HCT116 (cell line): ENCODE measurements at regions not wholly inside any gene's neighbourhood (a gene's known extent, or its start where the extent isn't known, plus 50 kb on each side); places are given as distances from the start of the nearest gene placed in this dataset.

Experiments used
- ATAC-seq: fragments of 200-7000 bp; cut with Tn5 transposase; 2 replicates; pipeline ENCODE4 v1.9.1; 2020; ENCODE audit warnings: mild to moderate bottlenecking, moderate library complexity
- BruUV-seq: library from RNA; stranded (reverse); fragments of 400-500 nt; replicated peaks from 2 replicates; lab custom pipeline; 2021; lab: Mats Ljungman, UMichigan
- CTCF ChIA-PET: fragments of 300-600 bp; sonication (Branson Sonifier 250); formaldehyde crosslinking; loops from one replicate; lab custom pipeline; 2021; ENCODE audit warnings: antibody characterized with exemption; lab: Charles Lee
- POLR2A ChIA-PET: fragments of 300-600, 350-600 bp; sonication (Branson Sonifier 250); formaldehyde crosslinking; loops from one replicate; lab custom pipeline; 2021; ENCODE audit warnings: antibody characterized with exemption; lab: Charles Lee
- RAD21 ChIA-PET, 2 experiments: fragments of 300-600 bp; sonication (Branson Sonifier 250); formaldehyde crosslinking; loops; one replicate each; lab custom pipeline; 2023; ENCODE audit warnings: low total read pairs in 2 of 2; ENCODE audit not compliant: uncharacterized antibody in 2 of 2, unreplicated experiment in 2 of 2, low non-redundant PET in 1 of 2; lab: Charles Lee
- DNase-seq: peaks from one replicate; pipeline ENCODE4 v3.0.0-alpha.2; 2010; ENCODE audit warnings: low read depth, low spot score
- H2AFZ ChIP-seq: fragments of 200-600 bp; shearing (Covaris generic), sonication (generic); 2 replicates; pipeline ENCODE4 v1.6.1; 2017; ENCODE audit warnings: low read depth, mixed run types, mixed read lengths, antibody characterized with exemption, low read length; ENCODE audit not compliant: poor library complexity, severe bottlenecking
- H3K27ac ChIP-seq: 2 replicates; pipeline ENCODE4 v1.5.1; 2012; ENCODE audit warnings: low read depth, low read length
- H3K27me3 ChIP-seq: fragments of 200-600 bp; sonication (generic); 2 replicates; pipeline ENCODE4 v1.6.1; 2016; ENCODE audit warnings: mixed run types, low read length, mixed read lengths; ENCODE audit not compliant: insufficient read depth
- H3K36me3 ChIP-seq, 2 experiments: fragments of 200-500 bp in 1 of 2; fragments of 200-600 bp in 1 of 2; sonication (Bioruptor generic) in 1 of 2; sonication (generic) in 1 of 2; 2 replicates each; pipeline versions ENCODE4 v1.5.1 to v1.6.1; 2014 to 2016; ENCODE audit warnings: low read length in 2 of 2, inconsistent platforms in 1 of 2, mixed read lengths in 1 of 2, mixed run types in 1 of 2; ENCODE audit not compliant: insufficient read depth in 2 of 2, control insufficient read depth in 1 of 2
- H3K4me1 ChIP-seq, 2 experiments: fragments of 200-600 bp in 1 of 2; sonication (generic) in 1 of 2; 2 replicates each; pipeline versions ENCODE4 v1.5.1 to v1.6.1; 2012 to 2017; ENCODE audit warnings: low read length in 2 of 2, inconsistent platforms in 1 of 2, mild to moderate bottlenecking in 1 of 2, mixed read lengths in 1 of 2, mixed run types in 1 of 2, moderate library complexity in 1 of 2; ENCODE audit not compliant: insufficient read depth in 2 of 2, control insufficient read depth in 1 of 2
- H3K4me2 ChIP-seq: fragments of 200-600 bp; sonication (generic); 2 replicates; pipeline ENCODE4 v1.6.1; 2017; ENCODE audit warnings: mixed run types, low read length, mixed read lengths
- H3K4me3 ChIP-seq, 2 experiments: fragments of 200-600 bp in 1 of 2; sonication (generic) in 1 of 2; replicated peaks in 1 of 2; 2 replicates each; pipeline ENCODE4 v1.5.1; 2011 to 2016; ENCODE audit warnings: low read length in 2 of 2, control low read depth in 1 of 2, low read depth in 1 of 2, mild to moderate bottlenecking in 1 of 2, mixed read lengths in 1 of 2, mixed run types in 1 of 2
- H3K79me2 ChIP-seq: fragments of 200-600 bp; sonication (generic); 2 replicates; pipeline ENCODE4 v1.6.1; 2017; ENCODE audit warnings: mild to moderate bottlenecking, mixed run types, low read length, moderate library complexity, mixed read lengths; ENCODE audit not compliant: insufficient read depth
- H3K9ac ChIP-seq: fragments of 200-600 bp; sonication (generic); 2 replicates; pipeline ENCODE4 v1.6.1; 2016; ENCODE audit warnings: low read length, mixed read lengths
- H3K9me2 ChIP-seq: fragments of 200-600 bp; sonication (generic), shearing (Covaris generic); 2 replicates; pipeline ENCODE4 v1.6.1; 2017; ENCODE audit warnings: mixed run types, mild to moderate bottlenecking, moderate library complexity; ENCODE audit not compliant: insufficient read depth
- H3K9me3 ChIP-seq, 2 experiments: fragments of 200-500 bp in 1 of 2; fragments of 200-600 bp in 1 of 2; sonication (Bioruptor generic) in 1 of 2; sonication (generic) in 1 of 2; 2 replicates each; pipeline ENCODE4 v1.6.1; 2014 to 2017; ENCODE audit warnings: low read length in 2 of 2, mixed read lengths in 2 of 2, inconsistent platforms in 1 of 2, low read depth in 1 of 2, mild to moderate bottlenecking in 1 of 2, mixed run types in 1 of 2, moderate library complexity in 1 of 2; ENCODE audit not compliant: control insufficient read depth in 1 of 2, insufficient read depth in 1 of 2
- H4K20me1 ChIP-seq: fragments of 200-600 bp; sonication (generic), shearing (Covaris generic); 2 replicates; pipeline ENCODE4 v1.6.1; 2017; ENCODE audit warnings: mixed run types, mild to moderate bottlenecking, moderate library complexity; ENCODE audit not compliant: insufficient read depth
- CEBPB ChIP-seq: IDR thresholded peaks from 2 replicates; pipeline ENCODE4 v1.6.1; 2012; ENCODE audit warnings: low read depth
- EGR1 ChIP-seq: IDR thresholded peaks from 2 replicates; pipeline ENCODE4 v1.6.1; 2012; ENCODE audit warnings: low read depth
- EZH2 ChIP-seq: fragments of 200-600 bp; sonication (generic); IDR thresholded peaks from 2 replicates; pipeline ENCODE4 v1.6.1; 2017; ENCODE audit warnings: antibody characterized with exemption, mixed run types
- EZH2phosphoT487 ChIP-seq: fragments of 200-600 bp; IDR thresholded peaks from 2 replicates; pipeline ENCODE4 v1.6.1; 2018; ENCODE audit warnings: antibody characterized with exemption, borderline replicate concordance
- FOSL1 ChIP-seq: IDR thresholded peaks from 2 replicates; pipeline ENCODE4 v1.6.1; 2012; ENCODE audit warnings: low read depth
- JUND ChIP-seq: IDR thresholded peaks from 2 replicates; pipeline ENCODE4 v1.6.1; 2012
- POLR2A ChIP-seq: IDR thresholded peaks from 2 replicates; pipeline ENCODE4 v1.7.0; 2011; ENCODE audit warnings: borderline replicate concordance; ENCODE audit not compliant: insufficient read depth, insufficient read length; ENCODE audit errors: extremely low read depth
- POLR2AphosphoS5 ChIP-seq: IDR thresholded peaks from 2 replicates; pipeline ENCODE4 v1.6.1; 2011; ENCODE audit warnings: mild to moderate bottlenecking, low read depth, low read length, moderate library complexity
- RAD21 ChIP-seq: IDR thresholded peaks from 2 replicates; pipeline ENCODE4 v1.6.1; 2012; ENCODE audit warnings: low read depth, mild to moderate bottlenecking
- SIN3A ChIP-seq: IDR thresholded peaks from 2 replicates; pipeline ENCODE4 v1.6.1; 2012; ENCODE audit warnings: low read depth
- SP1 ChIP-seq: IDR thresholded peaks from 2 replicates; pipeline ENCODE4 v1.6.1; 2012; ENCODE audit warnings: low read depth
- TCF7L2 ChIP-seq: IDR thresholded peaks from 2 replicates; pipeline ENCODE4 v1.7.0; 2011; ENCODE audit warnings: borderline replicate concordance, inconsistent platforms; ENCODE audit not compliant: insufficient read depth, insufficient read length; ENCODE audit errors: extremely low read depth
- YY1 ChIP-seq: IDR thresholded peaks from 2 replicates; pipeline ENCODE4 v1.6.1; 2011; ENCODE audit warnings: low read length, low read depth, moderate library complexity, mild to moderate bottlenecking; ENCODE audit not compliant: insufficient replicate concordance; ENCODE audit errors: extremely low read depth
- ZFX ChIP-seq: fragments of 450-650 bp; IDR thresholded peaks from 2 replicates; pipeline ENCODE4 v1.6.1; 2017
- ZNF274 ChIP-seq: fragments of 200-500 bp; sonication (Bioruptor generic); IDR thresholded peaks from 2 replicates; pipeline ENCODE4 v1.6.1; 2014; ENCODE audit warnings: mild to moderate bottlenecking, low read depth, low read length, inconsistent platforms
- intact Hi-C: fragments of 100-400 bp; cut with micrococcal nuclease; formaldehyde crosslinking; loops from 2 replicates; pipeline ENCODE4 v1.10.0; 2022
- TF ChIP-seq, protein P1 (sequence below), 3 experiments: fragments of 200-600 bp in 1 of 3; sonication (generic) in 1 of 3; IDR thresholded peaks in 2 of 3; conservative IDR thresholded peaks in 1 of 3; 2 replicates each; pipeline ENCODE4 v1.5.1; 2012 to 2017; ENCODE audit warnings: low read depth in 2 of 3, low read length in 2 of 3, antibody characterized with exemption in 1 of 3, borderline replicate concordance in 1 of 3, control low read depth in 1 of 3, mild to moderate bottlenecking in 1 of 3, mixed read lengths in 1 of 3, mixed run types in 1 of 3, moderate library complexity in 1 of 3; ENCODE audit not compliant: insufficient read depth in 1 of 3
- TF ChIP-seq, protein P2 (sequence below): IDR thresholded peaks from 2 replicates; pipeline ENCODE4 v1.6.1; 2012
- TF ChIP-seq, protein P3 (sequence below): IDR thresholded peaks from 2 replicates; pipeline ENCODE4 v1.6.1; 2011; ENCODE audit warnings: mild to moderate bottlenecking, low read length, moderate library complexity; ENCODE audit not compliant: insufficient replicate concordance; ENCODE audit errors: extremely low read depth
- TF ChIP-seq, protein P4 (sequence below): IDR thresholded peaks from 2 replicates; pipeline ENCODE4 v1.6.1; 2012
- TF ChIP-seq, protein P5 (sequence below): IDR thresholded peaks from 2 replicates; pipeline ENCODE4 v1.6.1; 2012; ENCODE audit warnings: low read depth

DNA sequence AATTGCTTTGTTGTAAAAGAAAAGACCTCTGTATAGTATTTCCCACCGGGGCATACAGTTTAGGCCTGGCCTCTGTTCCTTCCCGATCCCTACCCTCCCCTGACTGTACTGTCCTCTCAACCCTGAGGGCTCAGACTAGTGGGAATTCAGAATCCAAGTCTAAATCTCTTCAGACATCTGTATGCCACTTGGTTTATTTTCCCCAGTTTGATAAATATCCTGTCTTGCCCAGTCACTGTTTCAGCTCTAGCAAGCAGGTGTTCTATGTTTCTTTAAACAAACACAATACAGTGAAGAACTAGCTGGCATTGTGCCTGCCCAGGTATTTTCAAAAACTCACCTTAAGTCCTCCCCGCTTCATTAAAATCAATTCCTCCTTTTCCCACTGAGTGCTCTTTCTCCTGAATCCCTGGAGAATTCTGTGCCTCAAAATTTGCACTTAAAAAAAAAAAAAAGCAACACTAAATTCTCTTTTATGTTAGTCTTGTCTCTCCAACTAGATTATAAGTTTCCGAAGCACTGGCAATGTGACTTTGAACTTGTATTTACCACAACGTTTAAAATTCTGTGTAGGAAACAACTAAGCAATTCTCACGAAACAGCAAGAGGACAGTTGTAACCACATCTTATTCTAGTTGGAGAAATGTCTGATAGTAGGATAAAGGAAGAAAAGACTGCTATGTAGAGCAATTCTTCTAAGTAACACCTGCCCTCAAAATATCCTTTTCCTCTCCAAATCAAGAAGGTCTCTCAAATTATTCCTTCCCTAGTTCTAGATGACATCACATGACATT lies 112.0 kb upstream of the CARMIL1 start:
- H3K79me2 ChIP-seq = no peaks in the 10 kb centered on the region
- intact Hi-C loops = no loop called here
- no peak overlapping the region for H3K4me2 ChIP-seq
- H3K9me3 ChIP-seq = no peaks in the 10 kb centered on the region
- RAD21 ChIA-PET = no interaction called here
- H2AFZ ChIP-seq = no peak overlapping the region
- no peak overlapping the region for H3K9ac ChIP-seq
- TF ChIP-seq, protein P1, sequence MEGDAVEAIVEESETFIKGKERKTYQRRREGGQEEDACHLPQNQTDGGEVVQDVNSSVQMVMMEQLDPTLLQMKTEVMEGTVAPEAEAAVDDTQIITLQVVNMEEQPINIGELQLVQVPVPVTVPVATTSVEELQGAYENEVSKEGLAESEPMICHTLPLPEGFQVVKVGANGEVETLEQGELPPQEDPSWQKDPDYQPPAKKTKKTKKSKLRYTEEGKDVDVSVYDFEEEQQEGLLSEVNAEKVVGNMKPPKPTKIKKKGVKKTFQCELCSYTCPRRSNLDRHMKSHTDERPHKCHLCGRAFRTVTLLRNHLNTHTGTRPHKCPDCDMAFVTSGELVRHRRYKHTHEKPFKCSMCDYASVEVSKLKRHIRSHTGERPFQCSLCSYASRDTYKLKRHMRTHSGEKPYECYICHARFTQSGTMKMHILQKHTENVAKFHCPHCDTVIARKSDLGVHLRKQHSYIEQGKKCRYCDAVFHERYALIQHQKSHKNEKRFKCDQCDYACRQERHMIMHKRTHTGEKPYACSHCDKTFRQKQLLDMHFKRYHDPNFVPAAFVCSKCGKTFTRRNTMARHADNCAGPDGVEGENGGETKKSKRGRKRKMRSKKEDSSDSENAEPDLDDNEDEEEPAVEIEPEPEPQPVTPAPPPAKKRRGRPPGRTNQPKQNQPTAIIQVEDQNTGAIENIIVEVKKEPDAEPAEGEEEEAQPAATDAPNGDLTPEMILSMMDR (IDR thresholded peaks at IDR 0.05 in 2 of 3, conservative IDR thresholded peaks at IDR 0.05 in 1 of 3; ENCODE audit: borderline replicate concordance in 1 of 3, insufficient read depth in 1 of 3, low read depth in 2 of 3, low read length in 2 of 3) = no peak
- no peak for TF ChIP-seq YY1
- TF ChIP-seq, protein P2, sequence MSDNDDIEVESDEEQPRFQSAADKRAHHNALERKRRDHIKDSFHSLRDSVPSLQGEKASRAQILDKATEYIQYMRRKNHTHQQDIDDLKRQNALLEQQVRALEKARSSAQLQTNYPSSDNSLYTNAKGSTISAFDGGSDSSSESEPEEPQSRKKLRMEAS = no peak
- no peak for TF ChIP-seq RAD21
- TF ChIP-seq EZH2phosphoT487 = no peak
- no peak for TF ChIP-seq JUND
- TF ChIP-seq EGR1 = no peak
- TF ChIP-seq SP1 = no peak
- no peak for TF ChIP-seq ZNF274
- TF ChIP-seq POLR2A = no peak
- TF ChIP-seq, protein P3, sequence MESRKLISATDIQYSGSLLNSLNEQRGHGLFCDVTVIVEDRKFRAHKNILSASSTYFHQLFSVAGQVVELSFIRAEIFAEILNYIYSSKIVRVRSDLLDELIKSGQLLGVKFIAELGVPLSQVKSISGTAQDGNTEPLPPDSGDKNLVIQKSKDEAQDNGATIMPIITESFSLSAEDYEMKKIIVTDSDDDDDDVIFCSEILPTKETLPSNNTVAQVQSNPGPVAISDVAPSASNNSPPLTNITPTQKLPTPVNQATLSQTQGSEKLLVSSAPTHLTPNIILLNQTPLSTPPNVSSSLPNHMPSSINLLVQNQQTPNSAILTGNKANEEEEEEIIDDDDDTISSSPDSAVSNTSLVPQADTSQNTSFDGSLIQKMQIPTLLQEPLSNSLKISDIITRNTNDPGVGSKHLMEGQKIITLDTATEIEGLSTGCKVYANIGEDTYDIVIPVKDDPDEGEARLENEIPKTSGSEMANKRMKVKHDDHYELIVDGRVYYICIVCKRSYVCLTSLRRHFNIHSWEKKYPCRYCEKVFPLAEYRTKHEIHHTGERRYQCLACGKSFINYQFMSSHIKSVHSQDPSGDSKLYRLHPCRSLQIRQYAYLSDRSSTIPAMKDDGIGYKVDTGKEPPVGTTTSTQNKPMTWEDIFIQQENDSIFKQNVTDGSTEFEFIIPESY = no peak
- TF ChIP-seq, protein P4, sequence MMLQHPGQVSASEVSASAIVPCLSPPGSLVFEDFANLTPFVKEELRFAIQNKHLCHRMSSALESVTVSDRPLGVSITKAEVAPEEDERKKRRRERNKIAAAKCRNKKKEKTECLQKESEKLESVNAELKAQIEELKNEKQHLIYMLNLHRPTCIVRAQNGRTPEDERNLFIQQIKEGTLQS = no peak
- TF ChIP-seq FOSL1 = no peak
- TF ChIP-seq, protein P5, sequence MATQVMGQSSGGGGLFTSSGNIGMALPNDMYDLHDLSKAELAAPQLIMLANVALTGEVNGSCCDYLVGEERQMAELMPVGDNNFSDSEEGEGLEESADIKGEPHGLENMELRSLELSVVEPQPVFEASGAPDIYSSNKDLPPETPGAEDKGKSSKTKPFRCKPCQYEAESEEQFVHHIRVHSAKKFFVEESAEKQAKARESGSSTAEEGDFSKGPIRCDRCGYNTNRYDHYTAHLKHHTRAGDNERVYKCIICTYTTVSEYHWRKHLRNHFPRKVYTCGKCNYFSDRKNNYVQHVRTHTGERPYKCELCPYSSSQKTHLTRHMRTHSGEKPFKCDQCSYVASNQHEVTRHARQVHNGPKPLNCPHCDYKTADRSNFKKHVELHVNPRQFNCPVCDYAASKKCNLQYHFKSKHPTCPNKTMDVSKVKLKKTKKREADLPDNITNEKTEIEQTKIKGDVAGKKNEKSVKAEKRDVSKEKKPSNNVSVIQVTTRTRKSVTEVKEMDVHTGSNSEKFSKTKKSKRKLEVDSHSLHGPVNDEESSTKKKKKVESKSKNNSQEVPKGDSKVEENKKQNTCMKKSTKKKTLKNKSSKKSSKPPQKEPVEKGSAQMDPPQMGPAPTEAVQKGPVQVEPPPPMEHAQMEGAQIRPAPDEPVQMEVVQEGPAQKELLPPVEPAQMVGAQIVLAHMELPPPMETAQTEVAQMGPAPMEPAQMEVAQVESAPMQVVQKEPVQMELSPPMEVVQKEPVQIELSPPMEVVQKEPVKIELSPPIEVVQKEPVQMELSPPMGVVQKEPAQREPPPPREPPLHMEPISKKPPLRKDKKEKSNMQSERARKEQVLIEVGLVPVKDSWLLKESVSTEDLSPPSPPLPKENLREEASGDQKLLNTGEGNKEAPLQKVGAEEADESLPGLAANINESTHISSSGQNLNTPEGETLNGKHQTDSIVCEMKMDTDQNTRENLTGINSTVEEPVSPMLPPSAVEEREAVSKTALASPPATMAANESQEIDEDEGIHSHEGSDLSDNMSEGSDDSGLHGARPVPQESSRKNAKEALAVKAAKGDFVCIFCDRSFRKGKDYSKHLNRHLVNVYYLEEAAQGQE = no peak
- no peak for TF ChIP-seq TCF7L2
- TF ChIP-seq CEBPB = no peak
- TF ChIP-seq EZH2 = no peak
- TF ChIP-seq SIN3A = no peak
- no peak for TF ChIP-seq ZFX
- TF ChIP-seq POLR2AphosphoS5 = no peak
- BruUV-seq = no TSS peak
- no peak for DNase-seq
- no peaks in the 10 kb centered on the region for H4K20me1 ChIP-seq
- POLR2A ChIA-PET = no interaction called here
- no peak overlapping the region for H3K27ac ChIP-seq
- H3K4me1 ChIP-seq = no peaks in the 10 kb centered on the region
- no peak for ATAC-seq
- H3K4me3 ChIP-seq = no peak overlapping the region
- H3K27me3 ChIP-seq = no peaks in the 10 kb centered on the region
- CTCF ChIA-PET = no interaction called here
- no peaks in the 10 kb centered on the region for H3K36me3 ChIP-seq
- no peaks in the 10 kb centered on the region for H3K9me2 ChIP-seq
